Nephron progenitor cell (in vitro differentiated cells): ENCODE measurements at regions not wholly inside any gene's neighbourhood (a gene's known extent, or its start where the extent isn't known, plus 50 kb on each side); places are given as distances from the start of the nearest gene placed in this dataset.

Experiments
- DNase-seq: peaks from one replicate; pipeline ENCODE4 v3.0.0; 2021
- H3K27ac Mint-ChIP-seq: 2 replicates; pipeline ENCODE4 v1.8.0; 2021; ENCODE audit warnings: mild to moderate bottlenecking, moderate library complexity, mixed read lengths
- H3K27me3 Mint-ChIP-seq: 2 replicates; pipeline ENCODE4 v1.8.0; 2021; ENCODE audit warnings: mild to moderate bottlenecking, low read depth, mixed read lengths; ENCODE audit not compliant: poor library complexity
- H3K36me3 Mint-ChIP-seq: 2 replicates; pipeline ENCODE4 v1.8.0; 2021; ENCODE audit warnings: low read depth, mixed read lengths
- H3K4me1 Mint-ChIP-seq: 2 replicates; pipeline ENCODE4 v1.8.0; 2021; ENCODE audit warnings: mixed read lengths
- H3K4me3 Mint-ChIP-seq: 2 replicates; pipeline ENCODE4 v1.8.0; 2021; ENCODE audit warnings: mild to moderate bottlenecking, moderate library complexity, mixed read lengths
- H3K9me3 Mint-ChIP-seq: 2 replicates; pipeline ENCODE4 v1.8.0; 2021; ENCODE audit warnings: mild to moderate bottlenecking, moderate library complexity, mixed read lengths
- CTCF ChIP-seq: fragments of 200-600 bp; sonication (generic); IDR thresholded peaks from 2 replicates; pipeline ENCODE4 v1.5.0; 2021; ENCODE audit warnings: antibody characterized with exemption

GRCh38 chr2:58369594-58369993, 128.5 kb upstream of the FANCL start:
- DNase-seq, result no peak
- H3K4me1 Mint-ChIP-seq, result no peaks in the 10 kb centered on the region
- no peaks in the 10 kb centered on the region for H3K9me3 Mint-ChIP-seq
- no peaks in the 10 kb centered on the region for H3K36me3 Mint-ChIP-seq
- H3K27ac Mint-ChIP-seq, result no peak overlapping the region
- H3K27me3 Mint-ChIP-seq, result no peaks in the 10 kb centered on the region
- no peak overlapping the region for H3K4me3 Mint-ChIP-seq
- TF ChIP-seq CTCF, result no peak

- Mint-ChIP-seq H3K27ac (no peak overlapping the region), H3K36me3 (no peaks in the 10 kb centered on the region), H3K4me3 (no peak overlapping the region), H3K9me3 (no peaks in the 10 kb centered on the region), H3K27me3 (no peaks in the 10 kb centered on the region), H3K4me1 (no peaks in the 10 kb centered on the region)
- no peak for DNase-seq
- TF ChIP-seq CTCF, result no peak
Observed at GRCh38 chr2:58364098-58364497, 123.0 kb upstream of the FANCL start.

- no peak for TF ChIP-seq CTCF
Observed at GRCh38 chr2:58358026-58358425, 116.9 kb upstream of the FANCL start.

GRCh38 chr2:58357521-58357920, 116.4 kb upstream of the FANCL start:
- Mint-ChIP-seq H3K27me3 (no peaks in the 10 kb centered on the region), H3K4me3 (no peak overlapping the region), H3K4me1 (peaks cover 7% of the 10 kb centered on the region), H3K36me3 (no peaks in the 10 kb centered on the region), H3K9me3 (no peaks in the 10 kb centered on the region), H3K27ac (no peak overlapping the region)
- no peak for TF ChIP-seq CTCF
- no peak for DNase-seq

More at GRCh38 chr2:58358026-58358425, 116.9 kb upstream of the FANCL start:
- no peak for DNase-seq
- no peak overlapping the region for H3K4me3 Mint-ChIP-seq
- H3K27ac Mint-ChIP-seq, result no peak overlapping the region
- H3K36me3 Mint-ChIP-seq, result no peaks in the 10 kb centered on the region
- no peaks in the 10 kb centered on the region for H3K9me3 Mint-ChIP-seq
- peaks cover 7% of the 10 kb centered on the region for H3K4me1 Mint-ChIP-seq
- no peaks in the 10 kb centered on the region for H3K27me3 Mint-ChIP-seq

GRCh38 chr2:58354230-58354629, 113.1 kb upstream of the FANCL start:
- DNase-seq, result no peak
- TF ChIP-seq CTCF, result no peak
- Mint-ChIP-seq H3K9me3 (no peaks in the 10 kb centered on the region), H3K27ac (no peak overlapping the region), H3K4me3 (no peak overlapping the region), H3K27me3 (no peaks in the 10 kb centered on the region), H3K36me3 (no peaks in the 10 kb centered on the region), H3K4me1 (peaks cover 7% of the 10 kb centered on the region)

GRCh38 chr2:58350484-58350883, 109.4 kb upstream of the FANCL start:
- DNase-seq, result no peak
- H3K4me3 Mint-ChIP-seq, result no peak overlapping the region
- H3K27ac Mint-ChIP-seq, result no peak overlapping the region
- TF ChIP-seq CTCF, result no peak
- peaks cover 4% of the 10 kb centered on the region for H3K9me3 Mint-ChIP-seq
- H3K4me1 Mint-ChIP-seq, result peaks cover 7% of the 10 kb centered on the region
- no peaks in the 10 kb centered on the region for H3K27me3 Mint-ChIP-seq
- no peaks in the 10 kb centered on the region for H3K36me3 Mint-ChIP-seq
